Femur (tissue), 1 donor: ENCODE measurements at regions not wholly inside any gene's neighbourhood (a gene's known extent, or its start where the extent isn't known, plus 50 kb on each side); places are given as distances from the start of the nearest gene placed in this dataset.
A peak's percentile ranks its signal among the peaks of the same experiment; 100 is the strongest.
"Not testable (repeated sequence)": the region's sequence is repeated elsewhere in the genome, so short reads cannot be mapped to it uniquely, and the experiment has no call there.

Source experiments
- DNase-seq: peaks from one replicate; pipeline ENCODE4 v3.0.0-alpha.2; 2017

DNA sequence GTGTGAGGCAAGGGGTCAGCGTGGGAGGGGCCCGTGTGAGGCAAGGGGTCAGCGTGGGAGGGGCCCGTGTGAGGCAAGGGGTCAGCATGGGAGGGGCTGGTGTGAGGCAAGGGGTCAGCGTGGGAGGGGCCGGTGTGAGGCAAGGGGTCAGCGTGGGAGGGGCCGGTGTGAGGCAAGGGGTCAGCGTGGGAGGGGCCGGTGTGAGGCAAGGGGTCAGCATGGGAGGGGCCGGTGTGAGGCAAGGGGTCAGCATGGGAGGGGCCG is 119.2 kb downstream of the SEPTIN14 start:
- DNase-seq: not testable (repeated sequence)

DNA sequence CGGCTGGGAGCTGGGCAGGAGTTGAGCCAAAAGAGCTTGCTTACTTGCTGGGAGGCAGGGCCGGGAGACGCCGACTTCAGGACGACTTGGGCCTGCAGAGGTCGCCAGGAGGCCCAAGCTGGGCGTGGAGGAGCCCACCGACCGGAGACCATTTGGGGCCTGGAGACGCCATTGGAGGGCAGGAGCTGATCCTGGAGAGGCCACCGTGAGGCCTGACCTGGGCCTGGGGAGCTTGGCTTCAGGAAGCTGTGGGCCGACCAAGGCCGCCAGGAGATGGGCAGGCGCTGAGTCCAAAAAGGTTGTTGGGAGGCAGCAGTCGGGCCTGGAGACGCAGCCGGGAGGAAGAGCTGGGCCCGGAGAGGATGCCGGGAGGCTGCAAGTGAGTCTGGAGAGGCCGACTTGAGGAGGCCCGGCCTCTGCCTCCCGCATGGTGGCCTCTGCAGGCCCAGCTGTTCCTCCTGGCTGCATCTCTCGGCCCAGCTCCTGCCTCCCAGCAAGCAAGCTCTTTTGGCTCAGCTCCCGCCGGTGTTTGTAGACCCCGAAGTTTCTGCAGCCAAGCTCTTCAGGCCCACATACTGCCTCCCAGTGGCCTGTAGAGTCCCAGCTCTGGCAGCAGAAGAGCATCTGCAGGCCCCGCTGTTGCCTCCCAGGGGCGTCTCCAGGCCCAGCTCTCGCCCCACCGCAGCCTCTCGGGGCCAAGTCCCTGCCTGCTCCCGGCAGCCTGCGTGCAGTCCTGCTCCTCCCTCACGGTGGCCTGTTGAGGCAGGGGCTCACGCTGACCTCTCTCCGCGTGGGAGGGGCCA is 119.7 kb downstream of the SEPTIN14 start:
- not testable (repeated sequence) for DNase-seq

DNA sequence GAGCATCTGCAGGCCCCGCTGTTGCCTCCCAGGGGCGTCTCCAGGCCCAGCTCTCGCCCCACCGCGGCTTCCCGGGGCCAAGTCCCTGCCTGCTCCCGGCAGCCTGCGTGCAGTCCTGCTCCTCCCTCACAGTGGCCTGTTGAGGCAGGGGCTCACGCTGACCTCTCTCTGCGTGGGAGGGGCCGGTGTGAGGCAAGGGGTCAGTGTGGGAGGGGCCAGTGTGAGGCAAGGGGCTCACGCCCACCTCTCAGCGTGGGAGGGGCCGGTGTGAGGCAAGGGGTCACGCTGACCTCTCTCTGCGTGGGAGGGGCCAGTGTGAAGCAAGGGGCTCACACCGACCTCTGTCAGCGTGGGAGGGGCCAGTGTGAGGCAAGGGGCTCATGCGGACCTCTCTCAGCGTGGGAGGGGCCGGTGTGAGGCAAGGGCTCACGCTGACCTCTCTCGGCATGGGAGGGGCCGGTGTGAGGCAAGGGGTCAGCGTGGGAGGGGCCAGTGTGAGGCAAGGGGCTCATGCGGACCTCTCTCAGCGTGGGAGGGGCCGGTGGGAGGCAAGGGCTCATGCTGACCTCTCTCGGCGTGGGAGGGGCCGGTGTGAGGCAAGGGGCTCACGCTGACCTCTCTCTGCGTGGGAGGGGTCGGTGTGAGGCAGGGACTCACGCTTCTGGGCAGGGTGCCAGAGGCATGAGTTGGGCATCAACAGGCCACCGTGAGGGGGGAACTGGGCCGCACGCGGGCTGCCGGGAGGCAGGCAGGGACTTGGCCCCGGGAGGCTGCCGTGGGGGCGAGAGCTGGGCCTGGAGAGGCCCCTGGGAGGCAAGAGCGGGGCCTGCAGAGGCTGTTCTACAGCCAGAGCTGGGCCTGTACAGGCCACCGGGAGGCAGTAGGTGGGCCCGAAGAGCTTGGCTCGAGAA is 120.6 kb downstream of the SEPTIN14 start:
- not testable (repeated sequence) for DNase-seq

DNA sequence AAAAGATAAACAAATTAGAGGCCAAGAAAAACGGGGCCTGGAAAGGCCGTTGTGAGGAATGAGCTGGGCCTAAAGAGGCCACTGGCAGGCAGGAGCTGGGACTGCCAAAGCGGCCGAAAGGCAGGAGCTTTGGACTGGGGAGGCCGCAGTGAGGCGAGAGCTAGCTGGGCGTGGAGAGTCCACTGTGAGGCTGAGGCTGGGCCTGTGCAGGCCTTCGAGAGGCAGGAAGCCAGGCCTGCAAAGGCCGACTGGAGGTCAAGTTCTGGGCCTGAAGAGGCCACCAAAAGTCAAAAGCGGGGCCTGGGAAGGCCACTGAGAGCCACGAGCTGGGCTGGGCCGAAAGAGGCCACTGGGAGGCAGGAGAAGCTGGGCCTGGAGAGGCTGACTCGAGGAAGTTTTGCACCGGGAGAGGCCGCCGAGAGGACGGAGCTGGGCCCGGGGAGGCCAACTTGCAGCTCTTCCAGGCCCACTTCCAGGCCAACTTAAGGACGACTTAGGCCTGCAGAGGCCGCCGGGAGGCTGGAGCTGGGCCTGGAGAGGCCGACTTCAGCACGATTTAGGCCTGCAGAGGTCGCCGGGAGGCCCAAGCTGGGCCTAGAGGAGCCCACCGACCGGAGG is 121.8 kb downstream of the SEPTIN14 start:
- not testable (repeated sequence) for DNase-seq

DNA sequence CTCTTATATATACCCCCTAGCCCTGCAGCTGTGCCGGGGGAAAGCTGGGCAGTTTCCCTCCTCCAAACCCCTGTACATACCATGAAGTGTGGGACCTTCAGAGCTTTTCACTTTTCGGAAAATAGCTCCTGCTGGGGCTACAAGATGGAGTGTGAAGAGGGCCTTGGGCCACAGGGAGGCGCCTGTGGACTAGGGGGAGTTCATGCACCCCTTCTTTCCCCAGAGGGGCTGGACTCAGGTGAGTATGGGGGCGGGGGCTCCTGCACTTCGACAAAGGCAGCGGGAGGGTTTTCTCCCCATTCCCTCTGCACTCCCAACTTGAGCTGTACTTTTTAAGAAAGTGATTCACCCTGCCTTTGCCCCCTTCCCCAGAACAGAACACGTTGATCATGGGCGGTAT is 122.5 kb downstream of the SEPTIN14 start:
- DNase-seq: not testable (repeated sequence)

DNA sequence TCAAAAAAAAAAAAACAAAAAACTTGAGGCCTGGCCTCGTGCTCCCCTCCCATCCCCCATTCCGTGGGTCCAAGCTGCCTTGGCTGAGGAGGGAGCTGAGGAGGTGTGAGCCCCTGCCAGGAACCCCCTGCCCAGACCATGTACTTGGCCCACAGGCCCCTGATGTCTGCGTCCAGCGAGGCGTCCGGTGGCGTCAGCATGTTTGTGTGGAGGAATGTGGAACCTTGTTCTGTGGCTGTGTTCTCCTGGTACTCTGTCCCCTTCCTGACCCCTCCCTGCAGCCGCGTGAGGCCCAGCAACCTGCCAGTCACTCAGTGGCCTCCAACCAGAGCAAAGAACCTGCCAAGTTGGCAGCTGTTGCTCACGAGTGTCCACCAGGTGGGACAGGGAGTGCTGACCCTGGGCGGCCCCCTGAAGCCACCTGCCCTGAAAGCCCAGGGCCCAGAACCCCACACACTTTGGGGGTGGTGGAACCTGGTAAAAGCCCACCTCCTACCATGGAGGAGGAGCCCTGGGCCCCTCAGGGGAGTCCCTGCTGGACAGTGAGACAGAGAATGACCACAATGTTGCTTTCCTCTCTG is 125.8 kb downstream of the SEPTIN14 start:
- DNase-seq: not testable (repeated sequence)

DNA sequence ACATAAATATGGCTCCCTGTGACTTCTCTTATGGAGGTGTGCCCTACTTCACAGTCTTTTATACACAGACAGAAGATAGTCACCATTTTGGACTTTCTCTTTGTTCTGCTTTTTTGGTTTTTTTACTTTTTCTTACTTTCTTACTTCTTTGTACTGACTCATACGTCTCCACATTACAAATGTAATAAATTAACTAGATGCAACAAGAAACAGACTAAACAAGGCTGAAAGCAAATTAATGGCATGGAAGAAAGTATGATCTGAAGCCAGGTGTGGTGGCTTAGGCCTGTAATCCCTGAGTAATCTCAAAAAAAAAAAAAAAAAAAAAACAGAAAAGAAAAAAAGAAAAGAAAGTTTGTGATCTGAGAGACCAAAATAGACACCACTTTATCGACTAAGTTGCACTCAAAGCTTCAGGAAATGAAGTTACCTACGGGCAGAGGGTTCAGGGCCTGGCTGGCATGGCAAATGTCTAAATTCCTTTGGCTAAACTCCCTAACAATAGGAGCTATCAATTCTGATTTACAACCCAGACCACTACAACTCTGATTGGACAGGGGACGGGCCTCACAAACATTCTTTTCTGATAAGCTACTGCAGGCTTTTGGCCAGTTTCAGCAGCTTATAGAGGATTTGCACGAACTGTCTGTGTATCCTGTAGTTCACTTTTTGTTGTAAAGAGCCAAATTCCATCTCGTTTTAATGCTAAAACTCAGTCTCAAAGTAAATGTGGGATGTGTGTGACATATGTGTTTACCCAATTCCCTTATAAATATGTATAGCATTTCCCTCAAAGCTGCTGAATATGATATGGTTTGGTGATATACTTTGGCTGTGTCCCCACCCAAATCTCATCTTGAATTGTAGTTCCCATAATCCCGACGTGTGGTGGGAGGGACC is 129.1 kb downstream of the SEPTIN14 start:
- no peak for DNase-seq

DNA sequence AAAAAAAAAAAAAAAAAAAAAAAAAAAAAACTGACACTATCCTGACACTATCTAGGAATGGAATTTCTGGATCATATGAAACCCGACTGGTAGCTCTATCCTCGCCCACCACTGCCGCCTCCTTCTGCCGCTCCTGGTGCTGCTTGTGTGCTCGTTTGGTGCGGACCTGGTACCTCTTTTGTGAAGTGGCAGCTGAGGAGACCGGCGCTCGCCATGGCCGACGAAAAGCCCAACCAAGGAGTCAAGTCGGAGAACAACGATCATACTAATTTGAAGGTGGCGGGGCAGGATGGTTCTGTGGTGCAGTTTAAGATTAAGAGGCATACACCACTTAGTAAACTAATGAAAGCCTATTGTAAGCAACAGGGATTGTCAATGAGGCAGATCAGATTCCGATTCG is 130.6 kb downstream of the SEPTIN14 start:
- DNase-seq: no peak

DNA sequence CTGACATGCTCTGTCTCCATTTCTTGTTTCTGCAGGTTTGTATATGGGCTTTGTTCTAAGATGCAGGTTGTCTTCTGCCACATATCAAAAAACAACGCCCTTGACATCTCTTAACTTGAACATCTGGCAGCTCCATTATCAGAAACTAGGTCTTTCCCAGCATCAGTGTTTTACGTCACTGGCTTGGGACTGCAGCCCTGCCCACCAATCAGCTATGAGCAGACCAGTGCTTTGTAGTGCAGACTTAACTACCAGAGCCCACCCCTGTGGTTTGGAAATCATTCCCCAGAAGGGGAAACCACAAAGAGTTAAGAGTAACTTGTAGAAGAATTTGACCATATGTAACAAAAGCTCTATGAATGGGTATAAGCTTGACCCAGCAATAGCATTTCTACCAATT is 132.4 kb downstream of the SEPTIN14 start:
- no peak for DNase-seq

DNA sequence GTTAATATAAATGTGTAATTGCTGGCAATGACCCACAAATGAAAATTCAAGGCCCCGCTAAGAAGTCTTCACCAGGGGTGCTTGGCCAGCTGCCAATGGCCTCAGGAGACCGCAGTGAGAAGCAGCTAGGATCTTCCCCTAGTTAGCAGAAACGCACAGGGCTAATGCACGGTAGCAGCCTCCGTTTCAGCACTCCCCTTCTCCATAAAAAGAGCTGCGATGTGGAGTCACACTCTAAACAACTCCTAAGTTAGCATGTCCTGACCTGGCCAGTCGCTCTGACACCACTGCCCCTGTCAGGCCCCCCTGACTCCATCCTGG is 139.0 kb downstream of the SEPTIN14 start:
- no peak for DNase-seq

DNA sequence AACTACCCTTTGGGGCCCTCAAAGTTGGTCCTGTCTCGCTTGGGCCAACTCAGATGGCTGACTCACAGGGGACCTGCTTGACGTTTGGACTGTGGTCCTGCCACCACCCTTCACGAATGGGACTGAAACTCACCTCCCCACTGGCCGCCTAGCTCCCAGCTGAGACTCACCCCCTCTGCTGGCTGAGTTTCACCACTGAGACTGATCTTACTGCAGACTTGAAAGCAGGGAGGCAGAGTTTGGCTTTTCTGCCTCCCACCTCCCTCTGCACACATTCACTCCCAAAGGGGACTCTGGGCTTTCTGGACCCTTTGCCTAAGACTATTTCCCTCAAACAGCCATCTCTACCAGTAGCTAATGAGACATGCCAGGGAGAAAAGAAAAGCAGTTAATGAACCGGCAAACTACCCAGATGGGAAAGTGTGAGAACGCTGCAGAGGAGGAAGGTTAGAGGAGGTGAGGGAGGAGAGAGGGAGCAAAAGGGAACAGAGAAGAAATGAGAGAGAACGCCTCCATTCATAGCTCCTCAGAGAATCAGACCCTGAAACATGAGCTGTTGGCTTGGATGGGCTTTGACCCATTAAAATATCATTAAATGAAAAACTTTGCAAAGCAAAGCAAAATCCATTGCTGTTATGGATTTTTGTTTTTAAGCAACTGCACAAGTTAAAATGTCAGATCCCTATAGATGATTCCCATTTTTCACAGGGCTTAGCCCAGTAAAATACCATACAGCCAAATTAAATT is 139.5 kb downstream of the SEPTIN14 start:
- DNase-seq: not testable (repeated sequence)

DNA sequence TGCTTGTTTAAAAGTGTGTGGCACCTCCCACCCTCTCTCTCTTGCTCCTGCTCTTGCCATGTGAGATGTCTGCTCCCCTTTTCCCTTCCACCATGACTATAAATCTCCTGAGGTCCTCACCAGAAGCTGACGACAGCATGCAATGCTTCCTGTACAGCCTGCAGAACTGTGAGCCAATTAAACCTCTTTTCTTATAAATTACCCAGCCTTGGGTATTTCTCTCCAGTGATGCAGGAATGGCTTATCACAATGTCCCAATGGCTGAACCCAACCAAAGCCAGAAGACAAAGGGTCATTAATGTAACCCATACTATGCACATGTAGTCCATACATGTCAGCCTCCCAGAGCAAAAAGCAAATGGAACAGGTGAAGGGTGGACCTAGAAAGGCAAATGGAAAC is 141.5 kb downstream of the SEPTIN14 start:
- DNase-seq: not testable (repeated sequence)

DNA sequence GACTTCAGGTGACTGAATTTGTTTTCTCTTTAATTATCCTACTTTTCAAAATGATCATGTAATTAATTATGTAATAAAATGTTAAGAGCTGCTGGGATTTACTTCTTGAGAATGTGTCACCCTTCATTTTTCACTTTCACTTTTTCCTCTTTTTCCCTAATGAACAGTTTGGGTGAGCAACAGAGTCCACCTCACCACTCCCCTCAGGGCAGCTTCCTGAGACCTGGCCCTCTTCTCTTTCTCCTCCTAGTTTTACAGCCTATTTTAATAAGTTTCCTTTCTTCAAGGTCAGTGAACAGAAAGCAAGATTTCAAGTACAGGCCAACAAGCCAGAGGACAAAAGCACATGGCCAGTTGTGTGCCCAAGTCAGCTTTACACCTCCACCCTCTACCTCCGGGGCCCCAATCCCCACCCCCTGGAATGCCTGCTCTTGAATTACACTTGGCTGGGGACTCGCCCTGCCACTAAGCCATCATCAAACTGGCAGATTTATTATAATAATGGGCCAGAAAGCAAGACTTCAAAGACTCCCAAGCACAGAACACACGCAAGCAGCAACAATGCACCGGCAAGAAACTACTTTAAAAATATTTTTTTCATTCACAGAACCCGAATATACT is 143.1 kb upstream of the VOPP1 start:
- not testable (repeated sequence) for DNase-seq

DNA sequence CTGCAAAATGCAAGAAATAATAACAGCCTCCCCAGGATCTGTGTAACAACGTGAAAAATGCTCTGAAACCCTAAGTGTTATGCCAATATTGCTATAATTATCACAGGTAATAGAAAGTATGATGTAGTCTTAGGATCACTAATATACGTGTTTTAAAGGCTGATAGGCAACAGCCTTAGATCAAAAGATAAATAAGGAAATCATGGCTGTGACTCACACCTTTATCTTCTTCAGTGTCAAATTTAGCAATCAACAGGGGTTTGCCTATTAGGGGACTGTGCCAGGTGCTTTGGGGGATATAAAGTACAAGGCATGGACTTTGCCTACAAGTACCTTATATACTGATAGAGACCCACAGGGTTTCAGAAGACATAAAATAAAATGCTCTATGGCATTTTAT is 142.1 kb upstream of the VOPP1 start:
- DNase-seq: not testable (repeated sequence)

DNA sequence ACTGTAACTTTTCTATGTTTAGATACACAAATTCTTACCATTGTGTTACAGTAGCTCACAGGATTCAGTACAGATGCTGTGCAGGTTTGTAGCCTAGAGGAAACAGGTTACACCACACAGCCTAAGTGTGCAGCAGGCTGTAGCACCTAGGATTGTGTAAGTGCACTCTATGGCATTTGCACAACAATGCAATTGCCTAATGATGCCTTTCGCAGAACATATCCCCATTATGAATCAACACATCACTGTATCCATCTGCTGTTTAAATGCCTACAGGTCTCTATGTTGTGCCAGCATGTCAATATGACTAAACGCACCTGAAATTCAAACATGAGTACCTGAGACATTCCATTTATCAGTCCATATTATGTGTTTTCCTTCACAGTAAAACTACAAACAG is 138.0 kb upstream of the VOPP1 start:
- DNase-seq: not testable (repeated sequence)

DNA sequence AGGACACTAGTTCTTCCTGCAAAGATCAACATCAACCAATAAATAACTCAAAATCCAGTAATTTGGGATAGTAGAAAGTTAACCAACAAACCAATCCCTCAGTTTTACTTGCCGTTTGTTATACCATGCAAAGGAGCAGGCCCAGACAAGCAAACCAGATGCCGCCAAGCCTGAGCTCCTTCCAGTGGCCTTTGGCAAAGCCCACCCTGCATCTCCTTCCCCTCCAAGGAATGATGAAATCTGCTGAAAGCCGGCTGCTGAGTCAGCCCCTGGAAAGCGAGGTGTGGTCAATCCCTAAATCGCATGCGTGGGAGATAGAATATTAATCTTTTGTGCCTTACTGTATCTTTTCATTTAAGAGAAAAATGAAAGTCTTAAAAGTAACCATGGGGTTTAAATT is 135.7 kb upstream of the VOPP1 start:
- peak; percentile 27 for DNase-seq

DNA sequence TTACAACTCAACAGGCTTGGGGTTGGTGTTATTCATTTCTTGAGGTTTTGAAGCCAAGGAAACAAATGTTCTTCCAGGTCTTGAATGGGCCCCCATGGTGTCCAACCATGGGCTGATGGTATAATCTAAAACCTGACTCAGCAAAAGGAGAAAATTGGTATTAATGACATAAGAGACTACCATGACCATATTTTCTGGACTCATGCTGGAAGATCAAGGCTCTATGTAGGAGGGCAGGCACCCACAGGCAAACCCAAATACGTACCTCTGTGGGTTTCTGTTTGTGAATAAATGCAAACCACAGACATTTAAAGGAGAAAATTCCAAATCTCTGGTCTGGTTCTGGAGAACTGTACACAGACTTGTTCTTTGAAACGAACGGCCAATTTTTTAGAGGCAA is 135.1 kb upstream of the VOPP1 start:
- DNase-seq: not testable (repeated sequence)

DNA sequence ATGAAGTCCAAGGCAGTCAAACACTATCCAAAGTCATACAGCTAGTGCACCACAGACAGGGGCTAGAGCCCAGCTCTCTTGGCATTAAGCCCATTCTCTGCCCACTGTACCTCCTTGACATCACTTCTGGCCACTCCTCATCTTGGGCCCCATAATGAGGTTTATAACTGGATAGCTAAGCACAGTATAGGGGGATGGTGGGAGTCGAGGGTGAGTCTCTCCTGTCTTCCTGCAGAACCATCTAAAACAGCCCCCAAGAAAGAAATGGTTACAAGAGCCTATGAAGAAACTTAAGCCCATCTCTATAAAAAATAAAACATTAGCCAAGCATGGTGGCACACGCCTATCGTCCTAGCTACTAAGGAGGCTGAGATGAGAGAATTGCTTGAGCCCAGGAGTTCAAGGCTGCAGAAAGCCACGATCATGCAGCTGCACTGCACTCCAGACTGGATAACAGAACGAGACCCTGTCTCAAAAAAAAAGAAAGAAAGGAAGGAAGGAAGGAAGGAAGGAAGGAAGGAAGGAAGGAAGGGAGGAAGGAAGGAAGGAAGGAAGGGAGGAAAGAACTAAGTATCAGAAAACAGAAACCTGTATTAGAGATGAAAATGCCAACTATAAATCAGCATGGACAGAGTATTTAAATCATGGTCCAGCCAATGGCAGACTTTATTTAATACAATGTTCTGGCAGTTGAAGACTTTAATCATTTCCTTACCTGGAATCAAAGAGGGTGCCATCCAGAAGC is 134.3 kb upstream of the VOPP1 start:
- not testable (repeated sequence) for DNase-seq

DNA sequence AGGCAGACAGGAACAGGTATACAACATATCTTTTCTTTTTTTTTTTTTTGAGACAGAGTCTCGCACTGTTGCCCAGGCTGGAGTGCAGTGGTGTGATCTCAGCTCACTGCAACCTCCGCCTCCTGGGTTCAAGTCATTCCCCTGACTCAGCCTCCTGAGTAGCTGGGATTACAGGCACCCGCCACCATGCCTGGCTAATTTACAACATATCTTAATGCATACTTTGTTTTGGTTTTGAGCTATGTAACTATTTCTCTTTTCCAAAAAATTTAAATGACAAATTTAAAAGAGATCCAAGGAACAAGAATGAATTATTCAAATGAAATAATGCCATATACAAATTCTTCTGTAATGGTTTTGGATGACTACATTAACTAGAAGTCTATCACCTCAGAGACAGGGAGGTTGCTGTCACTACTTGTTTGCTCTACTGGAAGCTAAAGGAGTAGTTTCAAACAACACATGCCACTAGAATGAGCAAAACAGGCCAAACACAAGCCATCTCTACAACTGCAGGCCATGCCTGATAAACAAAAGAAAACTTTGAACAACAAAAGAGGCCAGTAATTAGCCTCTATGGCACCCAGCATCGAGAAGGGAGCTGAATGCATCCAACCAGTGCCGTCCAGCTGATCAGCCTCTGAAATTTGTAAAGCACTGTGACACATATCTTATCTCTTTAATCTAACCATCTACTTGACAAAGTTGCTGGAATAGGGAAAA is 133.6 kb upstream of the VOPP1 start:
- not testable (repeated sequence) for DNase-seq

DNA sequence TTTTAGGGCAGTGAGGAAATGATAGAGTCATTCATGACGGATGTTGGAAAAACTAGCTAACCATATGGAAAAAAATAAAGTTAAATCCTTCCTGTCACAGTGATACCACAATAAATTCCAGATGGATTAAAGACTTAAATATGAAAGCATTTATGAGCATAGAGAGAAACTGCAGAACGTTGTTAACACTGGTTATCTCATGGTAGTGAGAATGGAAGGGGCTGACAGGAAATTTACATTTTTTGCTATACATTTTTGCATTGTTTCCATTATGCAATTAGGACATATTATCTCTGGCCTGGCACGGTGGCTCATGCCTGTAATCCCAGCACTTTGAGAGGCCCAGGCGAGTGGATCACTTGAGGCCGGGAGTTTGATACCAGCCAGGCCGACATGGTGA is 130.5 kb upstream of the VOPP1 start:
- not testable (repeated sequence) for DNase-seq
